SU-DHL-6 (cell line): ENCODE measurements at regions not wholly inside any gene's neighbourhood (a gene's known extent, or its start where the extent isn't known, plus 50 kb on each side); places are given as distances from the start of the nearest gene placed in this dataset.

Experiments used
- H2AFZ ChIP-seq: fragments of 200-600 bp; sonication (generic); 2 replicates; pipeline ENCODE4 v1.6.1; 2014; ENCODE audit warnings: low read depth, mild to moderate bottlenecking, moderate library complexity, mixed read lengths, antibody characterized with exemption, low read length; ENCODE audit not compliant: severe bottlenecking
- H3F3A ChIP-seq: fragments of 200-600 bp; shearing (Covaris generic); 2 replicates; pipeline ENCODE4 v1.6.0; 2016; ENCODE audit warnings: antibody characterized with exemption, mild to moderate bottlenecking; ENCODE audit not compliant: insufficient read depth
- H3K27ac ChIP-seq: fragments of 200-600 bp; sonication (generic); 2 replicates; pipeline ENCODE4 v1.5.1; 2016; ENCODE audit warnings: low read depth, mild to moderate bottlenecking, low read length, moderate library complexity, mixed read lengths
- H3K27me3 ChIP-seq: fragments of 200-600 bp; sonication (generic), shearing (Covaris generic); 2 replicates; pipeline ENCODE4 v1.6.0; 2014; ENCODE audit warnings: mild to moderate bottlenecking, low read length
- H3K36me3 ChIP-seq: fragments of 200-600 bp; sonication (generic); 2 replicates; pipeline ENCODE4 v1.6.1; 2014; ENCODE audit warnings: mild to moderate bottlenecking, low read length, mixed read lengths
- H3K4me2 ChIP-seq: fragments of 300-600, 200-600 bp; shearing (Covaris generic), sonication (generic); 2 replicates; pipeline ENCODE4 v1.6.0; 2014; ENCODE audit warnings: low read length, low read depth, mild to moderate bottlenecking; ENCODE audit not compliant: poor library complexity, severe bottlenecking
- H3K4me3 ChIP-seq: fragments of 200-600 bp; sonication (generic); 2 replicates; pipeline ENCODE4 v1.5.1; 2014; ENCODE audit warnings: antibody characterized with exemption, low read length, mild to moderate bottlenecking, mixed read lengths; ENCODE audit not compliant: insufficient read depth, poor library complexity, severe bottlenecking
- H3K79me2 ChIP-seq: fragments of 200-600 bp; sonication (generic); 2 replicates; pipeline ENCODE4 v1.6.1; 2014; ENCODE audit warnings: mild to moderate bottlenecking, low read length, moderate library complexity; ENCODE audit not compliant: insufficient read depth
- H3K9ac ChIP-seq: fragments of 200-600 bp; sonication (generic); 2 replicates; pipeline ENCODE4 v1.7.0; 2014; ENCODE audit warnings: mild to moderate bottlenecking, low read length
- H3K9me2 ChIP-seq: fragments of 200-600 bp; sonication (generic); replicated peaks from 2 replicates; pipeline ENCODE4 v1.6.1; 2014; ENCODE audit warnings: low read length; ENCODE audit not compliant: insufficient read depth
- H3K9me3 ChIP-seq: fragments of 200-600 bp; sonication (generic); 2 replicates; pipeline ENCODE4 v1.6.1; 2014; ENCODE audit warnings: low read length, mixed read lengths; ENCODE audit not compliant: insufficient read depth
- H4K20me1 ChIP-seq: fragments of 200-600 bp; sonication (generic); 2 replicates; pipeline ENCODE4 v1.6.1; 2014; ENCODE audit warnings: low read depth, mild to moderate bottlenecking, antibody characterized with exemption, low read length, moderate library complexity, mixed read lengths
- CTCF ChIP-seq: fragments of 200-600 bp; sonication (generic); IDR thresholded peaks from one replicate; pipeline ENCODE4 v1.5.1; 2017; ENCODE audit warnings: antibody characterized with exemption, mild to moderate bottlenecking, low read length, moderate library complexity; ENCODE audit not compliant: insufficient read depth, poor library complexity, severe bottlenecking
- EZH2phosphoT487 ChIP-seq: fragments of 200-600 bp; sonication (generic), shearing (Covaris generic); conservative IDR thresholded peaks from 2 replicates; pipeline ENCODE4 v1.6.1; 2018; ENCODE audit warnings: mild to moderate bottlenecking, antibody characterized with exemption, low read length, moderate library complexity, mixed read lengths

- no peaks in the 10 kb centered on the region for H3K79me2 ChIP-seq
- H3K27ac ChIP-seq: no peak overlapping the region
- H3K27me3 ChIP-seq: no peaks in the 10 kb centered on the region
- no peak for TF ChIP-seq CTCF
- no peak for TF ChIP-seq EZH2phosphoT487
- H3K9me2 ChIP-seq: no peaks in the 10 kb centered on the region
- H3K4me3 ChIP-seq: no peak overlapping the region
- H3F3A ChIP-seq: no peaks in the 10 kb centered on the region
- H3K4me2 ChIP-seq: no peak overlapping the region
- H3K9me3 ChIP-seq: no peaks in the 10 kb centered on the region
- H4K20me1 ChIP-seq: no peaks in the 10 kb centered on the region
- H3K36me3 ChIP-seq: no peaks in the 10 kb centered on the region
- no peak overlapping the region for H3K9ac ChIP-seq
- H2AFZ ChIP-seq: no peak overlapping the region
Measured at GRCh38 chr9:26193237-26193636, 515.0 kb upstream of the TUSC1 start.

- TF ChIP-seq EZH2phosphoT487 (no peak), CTCF (no peak)
- Histone ChIP-seq H3K9ac (no peak overlapping the region), H3K27me3 (no peaks in the 10 kb centered on the region), H3K9me3 (no peaks in the 10 kb centered on the region), H3F3A (no peaks in the 10 kb centered on the region), H2AFZ (no peak overlapping the region), H3K4me3 (no peak overlapping the region), H4K20me1 (no peaks in the 10 kb centered on the region), H3K27ac (no peak overlapping the region), H3K36me3 (no peaks in the 10 kb centered on the region), H3K9me2 (no peaks in the 10 kb centered on the region), H3K79me2 (no peaks in the 10 kb centered on the region), H3K4me2 (no peak overlapping the region)
Measured at GRCh38 chr9:26191711-26192110, 513.5 kb upstream of the TUSC1 start.

GRCh38 chr9:26181836-26182235 lies 503.6 kb upstream of the TUSC1 start:
- H3K9me3 ChIP-seq: no peaks in the 10 kb centered on the region
- H4K20me1 ChIP-seq: no peaks in the 10 kb centered on the region
- H3K4me3 ChIP-seq: no peak overlapping the region
- no peak overlapping the region for H3K9ac ChIP-seq
- no peaks in the 10 kb centered on the region for H3F3A ChIP-seq
- no peak overlapping the region for H3K27ac ChIP-seq
- H3K27me3 ChIP-seq: no peaks in the 10 kb centered on the region
- H2AFZ ChIP-seq: no peak overlapping the region
- H3K36me3 ChIP-seq: no peaks in the 10 kb centered on the region
- H3K4me2 ChIP-seq: no peak overlapping the region
- no peaks in the 10 kb centered on the region for H3K79me2 ChIP-seq
- H3K9me2 ChIP-seq: no peaks in the 10 kb centered on the region; the same call in 1 of the 2 replicates
- TF ChIP-seq CTCF (no peak), EZH2phosphoT487 (no peak)
